PC-9 (cell line): ENCODE measurements at regions not wholly inside any gene's neighbourhood (a gene's known extent, or its start where the extent isn't known, plus 50 kb on each side); places are given as distances from the start of the nearest gene placed in this dataset.

Experiments
- EZH2 ChIP-seq: fragments of 200-600 bp; sonication (generic); IDR thresholded peaks from 2 replicates; pipeline ENCODE4 v1.8.0; 2017; ENCODE audit warnings: antibody characterized with exemption, low read depth
- TF ChIP-seq, protein P1 (sequence below): fragments of 200-600 bp; sonication (generic); conservative IDR thresholded peaks from 2 replicates; pipeline ENCODE4 v1.6.1; 2017; ENCODE audit warnings: mixed run types, antibody characterized with exemption, mild to moderate bottlenecking, moderate library complexity

DNA sequence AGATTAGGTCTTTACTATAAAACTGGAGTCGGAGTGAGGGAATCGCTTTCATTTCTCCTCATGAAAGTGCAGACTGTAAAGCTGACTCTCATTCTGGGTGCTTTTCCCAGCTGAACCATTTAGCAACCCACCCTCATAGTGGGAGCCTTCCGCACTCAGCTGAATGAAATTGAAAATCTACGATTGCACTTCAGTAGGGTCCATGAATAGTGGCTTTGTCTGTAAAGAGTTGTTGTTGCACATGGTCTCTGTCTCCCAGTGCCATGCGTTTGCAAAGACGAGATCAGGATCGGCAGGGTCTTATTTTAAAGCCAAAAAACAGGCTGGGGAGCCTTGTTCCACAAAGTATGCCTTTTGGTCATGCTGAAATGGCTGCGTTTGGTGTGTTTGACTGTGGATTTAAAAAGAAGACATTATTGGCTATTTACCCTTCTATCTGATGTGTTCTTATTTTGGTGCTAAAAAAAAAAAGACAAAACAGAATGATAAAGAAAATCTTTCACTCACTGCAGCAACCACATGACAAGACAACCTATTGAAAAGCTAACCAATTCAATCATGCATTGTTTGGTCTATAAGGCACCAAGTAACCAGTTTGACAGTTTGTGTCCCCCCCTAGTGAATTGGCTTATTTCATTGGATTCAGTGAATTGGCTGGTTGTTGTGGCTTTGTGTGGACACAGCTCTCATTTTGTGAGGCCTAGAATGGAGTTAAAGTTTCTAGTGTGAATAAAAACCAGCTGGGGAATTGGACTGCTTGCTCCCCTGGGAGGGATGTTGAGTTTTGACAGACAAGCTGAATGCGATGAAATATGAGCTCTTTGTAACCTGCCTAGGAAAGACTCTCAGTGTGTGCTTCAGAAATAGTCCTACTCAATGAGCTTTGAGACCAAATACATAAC lies 65.6 kb downstream of the ARHGAP35 start:
- TF ChIP-seq, protein P1, sequence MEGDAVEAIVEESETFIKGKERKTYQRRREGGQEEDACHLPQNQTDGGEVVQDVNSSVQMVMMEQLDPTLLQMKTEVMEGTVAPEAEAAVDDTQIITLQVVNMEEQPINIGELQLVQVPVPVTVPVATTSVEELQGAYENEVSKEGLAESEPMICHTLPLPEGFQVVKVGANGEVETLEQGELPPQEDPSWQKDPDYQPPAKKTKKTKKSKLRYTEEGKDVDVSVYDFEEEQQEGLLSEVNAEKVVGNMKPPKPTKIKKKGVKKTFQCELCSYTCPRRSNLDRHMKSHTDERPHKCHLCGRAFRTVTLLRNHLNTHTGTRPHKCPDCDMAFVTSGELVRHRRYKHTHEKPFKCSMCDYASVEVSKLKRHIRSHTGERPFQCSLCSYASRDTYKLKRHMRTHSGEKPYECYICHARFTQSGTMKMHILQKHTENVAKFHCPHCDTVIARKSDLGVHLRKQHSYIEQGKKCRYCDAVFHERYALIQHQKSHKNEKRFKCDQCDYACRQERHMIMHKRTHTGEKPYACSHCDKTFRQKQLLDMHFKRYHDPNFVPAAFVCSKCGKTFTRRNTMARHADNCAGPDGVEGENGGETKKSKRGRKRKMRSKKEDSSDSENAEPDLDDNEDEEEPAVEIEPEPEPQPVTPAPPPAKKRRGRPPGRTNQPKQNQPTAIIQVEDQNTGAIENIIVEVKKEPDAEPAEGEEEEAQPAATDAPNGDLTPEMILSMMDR, result no peak
- no peak for TF ChIP-seq EZH2
